ENCODE measurements at regions not wholly inside any gene's neighbourhood (a gene's known extent, or its start where the extent isn't known, plus 50 kb on each side); places are given as distances from the start of the nearest gene placed in this dataset.

DNA sequence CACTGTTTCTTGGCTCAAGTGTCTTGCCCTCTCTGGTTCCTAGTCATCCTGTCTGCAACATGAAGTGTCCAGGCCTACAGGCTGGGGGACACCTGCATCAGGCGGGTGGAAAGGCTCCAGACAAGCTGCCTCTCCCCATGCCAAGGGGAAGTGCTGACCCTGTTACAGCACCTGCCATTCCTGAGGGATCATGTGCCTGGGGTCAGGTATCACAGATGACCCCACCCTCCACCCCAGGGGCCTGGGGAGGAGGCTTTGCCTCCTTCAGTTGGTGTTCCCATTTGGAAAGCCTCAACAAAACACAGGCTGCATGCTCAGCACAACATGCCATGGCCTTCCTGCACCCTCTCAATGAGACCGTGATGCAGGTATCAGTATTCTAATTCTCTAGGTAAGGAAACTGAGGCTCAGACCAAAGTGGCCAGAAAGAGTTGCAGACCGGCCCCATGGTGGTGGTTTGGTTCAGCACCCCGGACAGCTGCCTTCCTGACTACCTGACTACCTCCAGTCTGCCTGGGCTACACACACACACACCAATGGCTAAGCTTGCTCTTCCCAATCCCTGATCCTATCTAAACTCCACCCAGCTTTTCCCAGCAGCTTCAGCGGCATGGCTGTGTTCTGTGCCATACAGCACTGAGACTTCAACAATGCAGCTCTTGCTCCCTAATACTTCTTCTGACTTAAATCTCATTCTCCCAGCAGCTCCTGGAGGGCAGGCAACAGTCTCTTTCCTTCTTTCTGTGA lies 69.7 kb upstream of the LINGO1 start:
- DNase-seq: no peak

DNA sequence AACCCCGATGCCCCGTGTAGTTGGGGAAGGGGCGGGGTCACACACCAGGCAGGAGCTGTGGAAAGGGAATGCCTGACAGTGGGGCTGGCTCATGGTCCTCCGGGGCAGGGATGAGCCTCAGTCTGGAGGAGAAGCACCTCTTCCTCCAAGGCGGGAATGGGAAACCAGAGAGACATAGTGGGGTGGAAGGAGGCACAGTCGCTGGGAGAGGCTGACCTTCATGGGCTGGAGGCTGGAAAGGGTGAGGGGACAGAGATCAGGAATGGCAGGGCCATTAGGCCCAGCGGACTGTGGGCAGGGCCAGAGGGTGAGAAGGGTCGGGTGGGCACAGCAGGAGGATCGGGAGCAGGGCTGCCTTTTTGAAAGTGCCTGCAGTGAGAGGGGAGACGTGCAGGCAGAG lies 65.8 kb upstream of the LINGO1 start:
- no peak for DNase-seq

DNA sequence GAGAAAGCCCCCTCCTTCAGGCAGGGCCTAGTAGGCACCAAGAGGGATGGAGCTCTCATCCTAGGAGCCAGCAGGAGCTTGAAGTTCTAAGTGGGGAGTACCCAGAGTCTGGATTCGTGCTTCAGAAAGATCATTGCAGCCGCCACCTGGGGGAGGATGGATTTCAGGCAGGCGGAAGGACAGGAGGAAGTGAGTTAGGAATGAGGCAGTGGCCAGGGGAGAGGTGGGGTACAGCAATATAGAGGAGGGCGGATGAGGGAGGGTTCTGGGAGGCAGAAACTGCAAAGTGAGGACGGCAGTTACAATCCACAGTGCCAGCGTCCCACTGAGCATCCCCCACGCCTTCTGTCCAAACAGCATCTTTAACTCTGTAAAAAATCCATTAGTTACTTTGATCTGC lies 65.2 kb upstream of the LINGO1 start:
- DNase-seq: no peak

DNA sequence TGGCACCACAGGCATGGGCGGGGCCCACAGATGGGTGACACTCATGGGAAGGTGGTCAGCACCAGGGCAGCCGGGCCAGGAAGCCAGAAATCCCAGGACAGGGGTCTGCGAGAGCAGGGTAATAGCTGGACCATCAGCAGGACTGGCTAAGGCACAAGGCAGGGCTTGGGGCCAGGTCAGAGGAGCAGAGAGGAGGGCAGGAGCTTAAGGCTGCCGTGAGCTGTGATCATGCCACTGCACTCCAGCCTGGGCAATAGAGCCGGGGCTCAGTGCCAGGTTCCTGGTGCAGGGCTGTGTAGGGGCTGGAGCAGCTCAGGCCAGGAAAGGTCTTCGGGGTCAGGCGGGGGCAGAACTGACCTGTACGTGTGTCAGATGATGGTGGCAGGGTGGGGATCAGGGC lies 64.2 kb upstream of the LINGO1 start:
- no peak for DNase-seq

DNA sequence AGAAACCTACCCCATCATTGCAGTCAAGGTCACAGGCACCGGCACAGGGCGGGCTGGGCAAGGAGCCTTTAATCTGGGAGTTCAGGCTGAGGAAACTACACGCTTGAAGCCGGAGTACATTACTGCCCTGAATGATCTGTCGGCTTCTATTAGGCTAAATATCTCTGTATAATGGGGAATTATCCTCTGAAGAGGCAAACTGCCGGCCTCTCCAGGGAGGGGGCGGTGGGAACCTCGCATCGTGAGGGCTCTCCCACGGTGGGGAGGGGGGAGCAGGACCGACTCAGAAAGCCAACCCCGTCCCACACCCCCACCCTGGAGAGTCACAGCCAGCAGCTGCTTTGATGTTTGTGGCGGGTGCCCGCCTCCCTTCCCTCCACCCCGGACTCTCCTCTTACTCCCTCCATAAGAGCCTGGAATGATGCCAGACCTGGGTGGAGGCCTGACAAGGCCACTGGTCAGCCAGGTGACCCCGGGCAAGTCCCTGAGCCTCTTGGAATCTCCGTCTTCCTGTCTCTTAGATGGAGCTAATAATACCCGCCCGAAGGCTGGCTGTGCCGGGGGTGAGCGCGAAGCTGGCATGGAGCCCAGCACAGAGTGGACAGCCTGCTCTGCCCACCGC lies 63.4 kb upstream of the LINGO1 start:
- DNase-seq: no peak

DNA sequence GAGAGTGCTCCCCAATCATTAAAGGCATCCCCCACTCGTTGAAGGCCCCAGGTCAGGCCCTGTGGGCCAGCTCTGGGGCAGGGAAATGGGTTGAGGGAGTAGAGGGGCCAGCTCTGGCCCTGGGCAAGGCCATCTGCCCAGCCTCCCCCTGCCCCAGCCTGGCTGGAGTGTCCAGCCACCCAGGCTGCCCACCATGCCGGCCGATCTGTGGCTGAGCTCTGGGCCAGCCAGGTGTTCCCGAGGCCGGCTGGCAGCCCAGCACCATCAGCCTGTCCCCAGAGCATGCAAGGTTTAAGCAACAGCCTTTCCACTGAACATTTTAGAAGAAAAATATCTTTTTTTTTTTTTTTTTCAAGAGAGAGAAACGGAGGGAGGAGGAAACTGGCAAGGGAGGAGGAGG lies 62.8 kb upstream of the LINGO1 start:
- no peak for DNase-seq

DNA sequence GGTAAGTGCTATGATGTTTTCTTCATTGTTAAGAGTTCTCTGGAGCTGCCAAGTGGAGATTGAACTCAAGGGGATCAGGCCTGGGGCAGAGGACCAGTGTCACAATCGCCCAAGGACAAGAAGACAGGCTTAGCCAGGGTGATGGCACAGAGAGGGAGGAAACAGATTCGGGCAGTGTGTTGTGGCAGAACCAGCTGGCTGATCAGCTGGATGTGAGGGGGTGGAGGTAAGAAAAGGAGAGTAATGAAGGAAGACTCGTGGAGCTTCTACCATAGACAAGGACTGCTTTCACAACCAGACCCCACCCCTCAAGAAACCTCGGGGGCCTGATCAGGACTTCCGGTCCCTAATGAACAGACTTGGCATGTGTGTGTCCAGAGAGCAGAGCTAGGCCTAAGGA lies 60.9 kb upstream of the LINGO1 start:
- no peak for DNase-seq

DNA sequence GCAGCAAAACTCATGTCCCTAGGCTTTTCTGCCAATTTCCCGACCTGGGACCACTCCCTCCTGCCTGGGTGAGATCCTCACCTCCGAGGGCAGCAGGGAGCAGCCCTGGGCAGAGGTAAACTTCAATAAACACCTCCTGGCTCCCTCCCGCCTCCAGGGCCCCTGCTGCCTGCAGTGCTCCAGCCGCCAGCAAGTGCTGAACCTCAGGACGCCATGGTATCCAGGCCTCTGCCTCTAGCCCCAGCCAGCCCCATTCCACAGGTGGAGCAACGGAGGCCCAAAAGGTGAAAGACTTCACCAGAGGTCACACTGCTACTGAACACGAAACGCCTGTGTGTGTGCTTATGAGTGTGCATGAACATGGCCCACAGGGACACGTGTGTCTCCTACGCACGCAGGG lies 59.9 kb upstream of the LINGO1 start:
- DNase-seq: no peak

DNA sequence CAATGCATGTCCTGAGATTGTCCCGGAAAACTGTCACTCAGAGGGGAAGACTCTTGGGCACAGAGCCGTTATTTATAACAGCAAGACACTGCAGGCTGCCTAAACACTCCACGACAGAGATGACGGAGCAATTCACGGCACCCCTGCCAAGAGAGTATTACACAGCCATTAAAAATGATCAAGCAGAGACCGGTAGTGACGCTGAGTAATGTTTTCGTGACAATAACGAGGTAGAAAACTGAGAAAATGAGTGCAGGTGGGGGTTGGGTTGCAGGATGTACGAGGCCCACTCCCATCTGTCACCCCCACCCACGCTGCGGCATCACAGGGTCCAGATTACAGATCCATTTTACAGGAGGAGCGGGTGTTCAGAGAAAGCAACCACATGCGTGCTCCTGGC lies 58.9 kb upstream of the LINGO1 start:
- no peak for DNase-seq

DNA sequence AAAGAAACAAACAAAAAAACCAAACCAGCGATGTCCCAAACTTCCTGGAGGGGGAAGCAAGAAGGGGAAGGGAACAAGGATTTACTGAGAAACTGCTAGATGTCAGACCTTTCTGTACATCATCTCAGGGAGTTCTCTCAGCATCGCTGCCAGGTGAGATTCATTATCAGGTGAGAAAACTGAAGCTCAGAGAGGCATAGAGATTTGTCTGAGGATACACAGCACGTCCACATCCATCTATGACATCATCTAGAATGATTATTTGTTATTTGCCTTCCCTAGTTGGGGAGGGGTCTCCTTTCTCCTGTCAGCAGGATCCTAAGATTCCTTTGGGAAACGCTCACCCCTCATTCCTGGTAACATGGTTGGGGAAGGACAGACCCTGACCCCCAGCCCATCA lies 57.1 kb upstream of the LINGO1 start:
- no peak for DNase-seq

DNA sequence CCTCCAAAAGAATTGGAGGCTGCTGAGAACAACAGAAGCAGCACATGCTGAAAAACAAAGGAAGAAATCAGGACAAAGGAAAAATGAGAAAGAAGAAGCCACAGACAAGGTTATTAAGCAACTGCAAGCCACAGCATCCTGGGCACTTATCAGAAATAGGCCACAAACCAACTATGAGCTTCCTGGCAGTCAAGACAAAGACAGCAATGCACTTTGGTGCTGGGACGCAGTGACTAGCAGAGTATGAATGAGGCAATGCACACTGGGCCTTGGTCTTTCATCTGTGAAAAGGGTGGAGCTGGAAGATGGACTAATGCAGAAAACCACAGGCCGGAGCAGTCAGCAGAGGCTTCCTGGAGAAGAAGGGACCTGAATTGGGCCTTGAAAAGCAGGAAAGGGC lies 56.0 kb upstream of the LINGO1 start:
- DNase-seq: no peak

DNA sequence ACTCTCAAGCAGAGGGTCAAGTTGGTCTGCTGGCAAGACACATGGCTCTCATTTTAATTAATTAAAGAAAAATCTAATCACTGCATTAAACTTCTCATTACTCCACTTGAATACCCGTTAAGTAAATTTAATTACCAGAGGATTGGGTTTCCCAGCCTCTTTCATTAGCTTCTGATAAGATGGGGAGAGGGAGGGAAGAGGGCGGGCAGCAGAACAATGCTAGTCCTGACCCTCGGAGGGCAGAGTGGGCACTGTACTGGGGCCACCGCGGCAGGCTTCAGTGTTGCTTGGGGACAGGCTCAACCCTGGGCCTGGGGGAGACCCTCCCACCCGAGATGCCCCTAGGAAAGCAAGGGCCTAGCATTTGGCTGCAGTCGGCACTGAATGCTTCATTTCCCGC lies 55.6 kb upstream of the LINGO1 start:
- DNase-seq: no peak

DNA sequence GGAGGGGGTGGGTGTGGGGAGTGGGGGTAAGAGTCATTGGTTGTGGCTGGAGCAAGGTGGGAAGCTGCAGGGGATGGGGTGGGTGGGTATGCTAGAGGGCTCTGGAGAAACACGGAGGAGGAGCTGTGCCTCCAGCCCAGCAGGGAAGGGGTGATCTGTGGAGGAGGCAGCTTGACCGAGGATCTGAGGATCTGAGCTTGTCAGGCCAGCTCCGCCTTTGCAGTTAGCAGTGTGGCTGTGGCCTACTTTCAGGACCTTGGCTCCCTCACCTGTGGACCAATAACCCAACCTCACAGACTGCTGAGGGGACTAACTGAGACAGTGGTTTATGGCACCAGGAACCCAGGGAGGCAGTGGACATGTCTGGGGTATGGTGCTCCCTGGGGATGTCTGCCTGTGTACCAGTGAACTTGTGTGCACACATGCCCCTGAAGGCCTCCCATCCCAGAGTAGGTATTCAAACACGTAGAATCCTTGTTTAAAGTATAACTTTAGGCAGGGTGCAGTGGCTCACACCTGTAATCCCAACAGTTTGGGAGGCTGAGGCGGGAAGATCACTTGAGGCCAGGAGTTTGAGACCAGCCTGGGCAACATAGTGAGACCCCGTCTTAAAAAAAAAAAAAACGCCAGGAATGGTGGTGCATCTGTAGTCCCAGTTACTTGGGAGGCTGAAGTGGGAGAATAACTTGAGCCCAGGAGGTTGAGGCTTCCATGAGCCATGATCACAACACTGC lies 52.5 kb upstream of the LINGO1 start:
- DNase-seq: no peak

DNA sequence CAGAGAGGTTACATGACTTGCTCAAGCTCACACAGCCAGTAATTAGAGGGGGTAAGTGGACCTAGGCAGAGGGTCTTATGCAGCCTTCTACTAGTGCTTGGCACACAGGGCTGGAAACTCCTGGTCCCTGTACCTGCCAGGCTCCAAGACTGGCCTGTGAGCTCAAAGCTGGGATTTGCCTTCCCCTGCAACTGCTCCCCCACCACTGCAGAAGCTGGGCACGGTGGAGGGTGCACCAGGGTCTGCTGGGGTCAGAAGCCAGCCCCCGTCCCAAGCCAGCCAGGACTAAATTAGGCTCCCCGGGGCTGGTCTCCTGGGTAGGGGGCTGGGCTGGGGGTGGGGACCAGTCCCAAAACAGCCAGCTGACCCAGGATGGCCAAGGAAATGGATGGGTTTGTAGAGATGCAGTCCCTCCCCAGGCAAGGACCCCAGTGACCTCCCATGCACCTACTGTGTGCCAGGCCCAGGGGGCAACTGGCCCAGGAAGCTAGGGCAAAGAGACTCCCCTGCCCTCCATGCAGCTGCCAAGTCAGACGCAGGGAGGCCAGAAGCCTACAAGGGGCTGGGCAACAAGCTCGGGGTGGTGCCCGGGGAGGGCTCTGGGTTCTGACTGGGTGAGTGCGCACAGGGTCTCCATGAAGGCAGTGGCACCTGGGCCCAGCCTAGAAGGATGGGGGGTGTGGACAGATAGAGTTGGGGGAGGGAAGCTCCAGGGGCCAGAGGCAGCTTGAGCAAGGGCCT lies 51.8 kb upstream of the LINGO1 start:
- no peak for DNase-seq

DNA sequence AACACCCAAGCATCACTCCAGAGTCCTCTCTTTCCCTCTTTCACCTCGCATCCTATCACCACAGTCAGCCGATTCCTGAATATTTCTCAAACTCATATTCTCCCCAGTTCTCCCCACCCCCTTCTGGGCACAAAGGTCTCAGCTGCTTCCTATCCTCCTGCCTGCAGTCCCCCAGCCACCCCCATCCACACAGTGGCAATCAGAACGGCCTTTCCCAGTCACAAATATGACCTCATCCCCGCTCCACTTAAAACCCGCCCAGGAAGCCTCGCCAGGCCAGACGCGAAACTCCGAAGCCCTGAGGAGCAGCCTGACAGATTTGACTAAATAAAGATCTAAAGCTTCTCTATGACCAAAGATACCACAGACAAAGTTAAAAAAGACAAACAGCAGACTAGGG lies 49.9 kb upstream of the LINGO1 start:
- no peak for DNase-seq

Data from NCI-H446 treated with DMSO at 0.1 percent for 48 hours (cell line).